GM21737 (cell line): ENCODE measurements at regions not wholly inside any gene's neighbourhood (a gene's known extent, or its start where the extent isn't known, plus 50 kb on each side); places are given as distances from the start of the nearest gene placed in this dataset.
"Not testable (repeated sequence)": the region's sequence is repeated elsewhere in the genome, so short reads cannot be mapped to it uniquely, and the experiment has no call there.

Source experiments
- ATAC-seq: cut with Tn5 transposase; IDR thresholded peaks from one replicate; pipeline ENCODE4 v1.9.1; 2021; ENCODE audit warnings: mild to moderate bottlenecking, moderate library complexity; ENCODE audit not compliant: unreplicated experiment

- no peak for ATAC-seq
These were observed 388.8 kb downstream of the ZFHX3 start for GRCh38 chr16:72658888-72659717.

- ATAC-seq = peak; percentile 84
These were observed 390.1 kb downstream of the ZFHX3 start for GRCh38 chr16:72657791-72658190.

- ATAC-seq = no peak
These were observed 390.8 kb downstream of the ZFHX3 start for GRCh38 chr16:72657164-72657563.

GRCh38 chr16:72654535-72654934 lies 393.4 kb downstream of the ZFHX3 start:
- ATAC-seq = no peak

- ATAC-seq = no peak
These were observed 398.5 kb downstream of the ZFHX3 start for GRCh38 chr16:72649254-72649944.

- no peak for ATAC-seq
These were observed 401.3 kb downstream of the ZFHX3 start for GRCh38 chr16:72646615-72647014.

GRCh38 chr16:72645538-72645937 lies 402.4 kb downstream of the ZFHX3 start:
- no peak for ATAC-seq

GRCh38 chr16:72644911-72645310 lies 403.0 kb downstream of the ZFHX3 start:
- no peak for ATAC-seq

- ATAC-seq = no peak
These were observed 408.4 kb downstream of the ZFHX3 start for GRCh38 chr16:72639494-72639893.

GRCh38 chr16:72637306-72637705 lies 410.6 kb downstream of the ZFHX3 start:
- no peak for ATAC-seq

GRCh38 chr16:72635694-72636093 lies 412.2 kb downstream of the ZFHX3 start:
- no peak for ATAC-seq

GRCh38 chr16:72635104-72635503 lies 412.8 kb downstream of the ZFHX3 start:
- ATAC-seq = no peak

- ATAC-seq = not testable (repeated sequence)
These were observed 420.6 kb downstream of the ZFHX3 start for GRCh38 chr16:72627182-72627896.

GRCh38 chr16:72626623-72627022 lies 421.3 kb downstream of the ZFHX3 start:
- ATAC-seq = no peak

- ATAC-seq = no peak
These were observed 426.3 kb downstream of the ZFHX3 start for GRCh38 chr16:72621651-72622050.

- no peak for ATAC-seq
These were observed 427.1 kb downstream of the ZFHX3 start for GRCh38 chr16:72620853-72621252.

GRCh38 chr16:72620348-72620747 lies 427.6 kb downstream of the ZFHX3 start:
- ATAC-seq = no peak

- ATAC-seq = no peak
These were observed 432.1 kb downstream of the ZFHX3 start for GRCh38 chr16:72615856-72616255.

GRCh38 chr16:72612718-72613117 lies 435.2 kb downstream of the ZFHX3 start:
- no peak for ATAC-seq

GRCh38 chr16:72612256-72612655 lies 435.7 kb downstream of the ZFHX3 start:
- ATAC-seq = no peak

GRCh38 chr16:72609933-72610332 lies 438.0 kb upstream of the PMFBP1 start:
- ATAC-seq = no peak

GRCh38 chr16:72609066-72609465 lies 437.1 kb upstream of the PMFBP1 start:
- ATAC-seq = no peak
